Breast epithelium (tissue), 4 donors: ENCODE measurements at regions not wholly inside any gene's neighbourhood (a gene's known extent, or its start where the extent isn't known, plus 50 kb on each side); places are given as distances from the start of the nearest gene placed in this dataset.

Source experiments
- DNase-seq, 2 donors: peaks; one replicate each; pipeline ENCODE4 v3.0.0-alpha.2; 2019; ENCODE audit warnings: low spot score in 2 of 2
- H3K27ac ChIP-seq, 2 donors: fragments of 200-600 bp; sonication (generic) in 1 of 2; one replicate each; pipeline ENCODE4 v1.5.1; 2016 to 2019; ENCODE audit warnings: mild to moderate bottlenecking in 1 of 2
- H3K27me3 ChIP-seq, 2 donors: fragments of 200-600 bp; sonication (generic) in 1 of 2; one replicate each; pipeline versions ENCODE4 v1.5.1 to v1.6.0; 2017 to 2019; ENCODE audit warnings: control low read depth in 1 of 2, mild to moderate bottlenecking in 1 of 2
- H3K36me3 ChIP-seq: fragments of 200-600 bp; one replicate; pipeline ENCODE4 v1.5.1; 2019
- H3K4me1 ChIP-seq, 2 donors: fragments of 200-600 bp; sonication (generic); one replicate each; pipeline ENCODE4 v1.5.1; 2016 to 2019; ENCODE audit warnings: control low read depth in 1 of 2
- H3K4me3 ChIP-seq, 3 donors: fragments of 200-600 bp; sonication (generic); 1 replicate in 2 of 3; 2 replicates in 1 of 3; pipeline ENCODE4 v1.5.1; 2016 to 2019; ENCODE audit warnings: mild to moderate bottlenecking in 3 of 3, moderate library complexity in 2 of 3
- H3K9me3 ChIP-seq, 2 donors: fragments of 200-600 bp; sonication (generic) in 1 of 2; one replicate each; pipeline ENCODE4 v1.5.1; 2016 to 2019; ENCODE audit warnings: control low read depth in 1 of 2
- CTCF ChIP-seq, 3 donors: fragments of 450-650 bp; IDR thresholded peaks; one replicate each; pipeline ENCODE4 v1.5.1; 2016 to 2017; ENCODE audit warnings: antibody characterized with exemption in 3 of 3, mild to moderate bottlenecking in 3 of 3, moderate library complexity in 3 of 3
- POLR2A ChIP-seq: fragments of 450-650 bp; IDR thresholded peaks from one replicate; pipeline ENCODE4 v1.6.1; 2016; ENCODE audit warnings: antibody characterized with exemption, mild to moderate bottlenecking, moderate library complexity
- POLR2AphosphoS5 ChIP-seq, 3 donors: sonication (generic); formaldehyde crosslinking; IDR thresholded peaks; one replicate each; pipeline ENCODE4 v1.6.1; 2017; ENCODE audit warnings: antibody characterized with exemption in 3 of 3
- intact Hi-C: fragments of 100-400 bp; cut with DNase I; formaldehyde crosslinking; loops from one replicate; pipeline ENCODE4 v1.15.1; 2023; ENCODE audit warnings: low total_unique reads

GRCh38 chr5:93018461-93018860 is 562.6 kb downstream of the NR2F1-AS1 start:
- Histone ChIP-seq H3K27me3 (no peaks in the 10 kb centered on the region), H3K9me3 (no peaks in the 10 kb centered on the region), H3K4me1 (no peaks in the 10 kb centered on the region), H3K36me3 (no peaks in the 10 kb centered on the region), H3K4me3 (no peak overlapping the region), H3K27ac (no peak overlapping the region)
- no peak for DNase-seq
- intact Hi-C loops, result no loop called here
- no peak for TF ChIP-seq POLR2AphosphoS5 (IDR thresholded peaks at IDR 0.05)
- no peak for TF ChIP-seq CTCF (IDR thresholded peaks at IDR 0.05)
- TF ChIP-seq POLR2A, result no peak

GRCh38 chr5:93017849-93018248 is 563.2 kb downstream of the NR2F1-AS1 start:
- no peaks in the 10 kb centered on the region for H3K4me1 ChIP-seq
- H3K4me3 ChIP-seq, result no peak overlapping the region
- intact Hi-C loops, result no loop called here
- no peaks in the 10 kb centered on the region for H3K9me3 ChIP-seq
- DNase-seq, result no peak
- H3K27ac ChIP-seq, result no peak overlapping the region
- TF ChIP-seq POLR2A (no peak), CTCF (IDR thresholded peaks at IDR 0.05) (no peak), POLR2AphosphoS5 (IDR thresholded peaks at IDR 0.05) (no peak)
- no peaks in the 10 kb centered on the region for H3K27me3 ChIP-seq
- H3K36me3 ChIP-seq, result no peaks in the 10 kb centered on the region

- Histone ChIP-seq H3K9me3 (no peaks in the 10 kb centered on the region), H3K4me3 (no peak overlapping the region), H3K36me3 (no peaks in the 10 kb centered on the region), H3K27me3 (no peaks in the 10 kb centered on the region), H3K4me1 (no peaks in the 10 kb centered on the region), H3K27ac (no peak overlapping the region)
- DNase-seq, result no peak
- TF ChIP-seq CTCF (IDR thresholded peaks at IDR 0.05) (no peak), POLR2A (no peak), POLR2AphosphoS5 (IDR thresholded peaks at IDR 0.05) (no peak)
- intact Hi-C loops, result no loop called here
Observed at GRCh38 chr5:93017376-93017775, 563.6 kb downstream of the NR2F1-AS1 start.

GRCh38 chr5:93010616-93011015 is 570.4 kb downstream of the NR2F1-AS1 start:
- intact Hi-C loops, result no loop called here
- Histone ChIP-seq H3K4me1 (no peaks in the 10 kb centered on the region), H3K9me3 (no peaks in the 10 kb centered on the region), H3K36me3 (no peaks in the 10 kb centered on the region), H3K4me3 (no peak overlapping the region), H3K27ac (no peak overlapping the region), H3K27me3 (no peaks in the 10 kb centered on the region)
- TF ChIP-seq POLR2A (no peak), CTCF (IDR thresholded peaks at IDR 0.05) (no peak), POLR2AphosphoS5 (IDR thresholded peaks at IDR 0.05) (no peak)
- no peak for DNase-seq

GRCh38 chr5:93010037-93010436 is 571.0 kb downstream of the NR2F1-AS1 start:
- Histone ChIP-seq H3K4me1 (no peaks in the 10 kb centered on the region), H3K27ac (no peak overlapping the region), H3K27me3 (no peaks in the 10 kb centered on the region), H3K9me3 (no peaks in the 10 kb centered on the region), H3K36me3 (no peaks in the 10 kb centered on the region), H3K4me3 (no peak overlapping the region)
- no peak for DNase-seq
- intact Hi-C loops, result no loop called here
- TF ChIP-seq POLR2AphosphoS5 (IDR thresholded peaks at IDR 0.05) (no peak), CTCF (IDR thresholded peaks at IDR 0.05) (no peak), POLR2A (no peak)
